Adrenal gland (tissue), 9 donors: ENCODE measurements at regions not wholly inside any gene's neighbourhood (a gene's known extent, or its start where the extent isn't known, plus 50 kb on each side); places are given as distances from the start of the nearest gene placed in this dataset.

Experiments
- DNase-seq, 7 donors: peaks; one replicate each; pipeline ENCODE4 v3.0.0-alpha.2; 2019 to 2020
- H3K27ac ChIP-seq, 5 donors: fragments of 200-600 bp; sonication (generic) in 4 of 5; 1 replicate in 3 of 5; 2 replicates in 2 of 5; pipeline versions ENCODE4 v1.5.1 to v1.8.0; 2016 to 2020; ENCODE audit warnings: mild to moderate bottlenecking in 1 of 5
- H3K27me3 ChIP-seq: fragments of 200-600 bp; 2 replicates; pipeline ENCODE4 v1.8.0; 2021
- H3K36me3 ChIP-seq, 2 donors: fragments of 200-600 bp; replicated peaks in 1 of 2; 1 replicate in 1 of 2; 2 replicates in 1 of 2; pipeline versions ENCODE4 v1.5.1 to v1.8.0; 2018 to 2022
- H3K4me1 ChIP-seq, 2 donors: fragments of 200-600 bp; replicated peaks in 1 of 2; 1 replicate in 1 of 2; 2 replicates in 1 of 2; pipeline versions ENCODE4 v1.5.1 to v1.8.0; 2018 to 2021
- H3K4me3 ChIP-seq, 4 donors: fragments of 200-600 bp; sonication (generic) in 3 of 4; one replicate each; pipeline ENCODE4 v1.5.1; 2016 to 2018
- H3K9me3 ChIP-seq, 3 donors: fragments of 200-600 bp; sonication (generic) in 1 of 3; replicated peaks in 1 of 3; 1 replicate in 2 of 3; 2 replicates in 1 of 3; pipeline versions ENCODE4 v1.5.1 to v1.8.0; 2016 to 2021
- POLR2A ChIP-seq, 2 donors: fragments of 450-650 bp; IDR thresholded peaks; one replicate each; pipeline ENCODE4 v1.6.1; 2017; ENCODE audit warnings: antibody characterized with exemption in 2 of 2, mild to moderate bottlenecking in 2 of 2, moderate library complexity in 1 of 2
- WGBS, 4 donors: extraction: QIAGEN DNeasy Blood & Tissue Kit in 2 of 4; methylation state at CpG; one replicate each; pipeline versions ENCODE4 v1.1.5 to v1.1.7; 2013 to 2017; 5-methylcytosine and 5-hydroxymethylcytosine counted together
- intact Hi-C, 2 donors: fragments of 100-400 bp; cut with DNase I; formaldehyde crosslinking; loops; one replicate each; pipeline versions ENCODE4 v1.14.1 to v1.15.0; 2022 to 2023
- TF ChIP-seq, protein P1 (sequence below), 6 experiments: fragments of 450-650 bp in 4 of 6; fragments of 200-600 bp in 2 of 6; sonication (generic) in 1 of 6; IDR thresholded peaks; 1 replicate in 5 of 6; 2 replicates in 1 of 6; pipeline versions ENCODE4 v1.5.1 to v1.8.0; 2016 to 2021; ENCODE audit warnings: antibody characterized with exemption in 6 of 6, mild to moderate bottlenecking in 2 of 6, moderate library complexity in 1 of 6
- donor health status: healthy with polysubstance abuse.
- donor health status: Bipolar disorder and iron deficiency.
- donor health status: DM: yes; HTN: yes; CAD: no.
- donor health status: DM: no; HTN: no; CAD: no.
- donor health status: DM: no; HTN: no; CAD: no.

DNA sequence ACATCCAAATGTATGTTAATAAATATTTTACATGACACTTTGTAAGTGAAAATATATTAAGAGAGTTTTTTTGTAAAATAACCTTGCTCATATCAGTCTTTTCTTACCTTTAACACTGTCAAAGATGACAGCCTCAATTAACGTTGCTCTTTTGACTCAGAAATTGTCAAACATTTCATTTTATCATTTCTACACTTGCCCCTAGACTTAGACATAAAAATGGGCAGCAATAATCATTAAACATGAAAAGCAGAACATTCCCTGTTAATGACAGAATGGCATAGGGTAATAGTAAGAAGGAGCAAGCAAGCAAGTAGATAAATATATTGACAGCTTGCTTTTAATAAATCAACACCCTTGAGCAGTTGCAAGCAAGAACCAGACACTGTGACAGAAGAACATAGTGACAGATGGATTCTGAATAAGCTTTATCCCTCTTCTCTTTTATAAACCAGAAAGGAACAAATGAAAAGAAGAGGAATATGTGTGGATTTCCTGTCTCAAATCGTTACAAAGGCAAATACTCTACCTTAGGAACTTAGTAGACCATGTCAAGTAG lies 796.0 kb upstream of the CHD1 start:
- H3K4me1 ChIP-seq, result no peaks in the 10 kb centered on the region
- WGBS, 4 donors, result 46 to 55% (median 49%) methylated on average over 2 of the region's 2 CpGs
- DNase-seq, result no peak
- intact Hi-C loops, result no loop called here
- H3K36me3 ChIP-seq, result no peaks in the 10 kb centered on the region
- H3K9me3 ChIP-seq, result no peaks in the 10 kb centered on the region
- no peak overlapping the region for H3K4me3 ChIP-seq
- TF ChIP-seq POLR2A (IDR thresholded peaks at IDR 0.05), result no peak
- TF ChIP-seq, protein P1, sequence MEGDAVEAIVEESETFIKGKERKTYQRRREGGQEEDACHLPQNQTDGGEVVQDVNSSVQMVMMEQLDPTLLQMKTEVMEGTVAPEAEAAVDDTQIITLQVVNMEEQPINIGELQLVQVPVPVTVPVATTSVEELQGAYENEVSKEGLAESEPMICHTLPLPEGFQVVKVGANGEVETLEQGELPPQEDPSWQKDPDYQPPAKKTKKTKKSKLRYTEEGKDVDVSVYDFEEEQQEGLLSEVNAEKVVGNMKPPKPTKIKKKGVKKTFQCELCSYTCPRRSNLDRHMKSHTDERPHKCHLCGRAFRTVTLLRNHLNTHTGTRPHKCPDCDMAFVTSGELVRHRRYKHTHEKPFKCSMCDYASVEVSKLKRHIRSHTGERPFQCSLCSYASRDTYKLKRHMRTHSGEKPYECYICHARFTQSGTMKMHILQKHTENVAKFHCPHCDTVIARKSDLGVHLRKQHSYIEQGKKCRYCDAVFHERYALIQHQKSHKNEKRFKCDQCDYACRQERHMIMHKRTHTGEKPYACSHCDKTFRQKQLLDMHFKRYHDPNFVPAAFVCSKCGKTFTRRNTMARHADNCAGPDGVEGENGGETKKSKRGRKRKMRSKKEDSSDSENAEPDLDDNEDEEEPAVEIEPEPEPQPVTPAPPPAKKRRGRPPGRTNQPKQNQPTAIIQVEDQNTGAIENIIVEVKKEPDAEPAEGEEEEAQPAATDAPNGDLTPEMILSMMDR (IDR thresholded peaks at IDR 0.05), result no peak
- H3K27me3 ChIP-seq, result no peaks in the 10 kb centered on the region
- H3K27ac ChIP-seq, result no peak overlapping the region

DNA sequence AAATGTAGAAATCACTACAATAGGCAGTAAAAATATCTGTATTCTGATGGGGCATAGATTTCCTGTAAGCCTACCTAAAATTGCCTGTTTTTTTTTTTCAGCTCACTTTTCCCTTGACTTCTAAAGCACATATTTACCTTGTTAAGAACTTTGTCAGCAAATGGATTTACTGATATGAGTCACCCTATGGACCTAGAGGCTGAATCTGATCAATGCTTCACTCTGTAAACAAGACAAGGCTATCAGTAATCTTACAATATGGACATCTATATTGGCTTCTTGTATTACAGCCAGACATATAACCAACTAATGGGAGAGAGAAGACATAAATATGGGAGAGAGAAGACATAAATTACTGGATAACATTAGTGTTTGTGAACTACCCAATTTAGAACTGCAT lies 792.7 kb upstream of the CHD1 start:
- Histone ChIP-seq H3K9me3 (no peaks in the 10 kb centered on the region), H3K27ac (no peak overlapping the region), H3K27me3 (no peaks in the 10 kb centered on the region), H3K4me3 (no peak overlapping the region), H3K4me1 (no peaks in the 10 kb centered on the region), H3K36me3 (no peaks in the 10 kb centered on the region)
- intact Hi-C loops, result no loop called here
- DNase-seq, result no peak
- no peak for TF ChIP-seq POLR2A (IDR thresholded peaks at IDR 0.05)
- TF ChIP-seq, protein P1 (IDR thresholded peaks at IDR 0.05), result no peak

DNA sequence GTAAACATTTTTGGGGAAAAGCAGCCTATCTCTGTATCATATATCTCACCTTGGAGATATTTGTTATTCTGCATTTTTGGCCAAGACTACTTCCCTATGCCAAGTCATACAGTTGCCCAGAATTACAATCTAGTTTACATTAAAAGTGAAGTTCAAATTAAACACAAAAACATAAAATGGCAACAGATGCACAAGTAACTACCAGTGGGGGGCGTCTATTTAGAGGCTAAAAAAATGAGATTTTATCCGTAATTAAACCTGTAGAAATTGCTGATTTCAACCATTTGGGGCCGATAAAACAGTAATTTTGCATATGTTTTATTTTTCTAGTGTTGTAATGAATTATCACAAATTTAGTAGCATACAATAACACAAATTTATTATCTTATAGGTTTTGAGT lies 787.1 kb upstream of the CHD1 start:
- WGBS, 4 donors, result 68 to 77% (median 72%) methylated on average over 3 of the region's 3 CpGs
- Histone ChIP-seq H3K27me3 (no peaks in the 10 kb centered on the region), H3K4me1 (no peaks in the 10 kb centered on the region), H3K4me3 (no peak overlapping the region), H3K9me3 (no peaks in the 10 kb centered on the region), H3K36me3 (no peaks in the 10 kb centered on the region), H3K27ac (no peak overlapping the region)
- intact Hi-C loops, result no loop called here
- TF ChIP-seq, protein P1 (IDR thresholded peaks at IDR 0.05), result no peak
- TF ChIP-seq POLR2A (IDR thresholded peaks at IDR 0.05), result no peak
- DNase-seq, result no peak

DNA sequence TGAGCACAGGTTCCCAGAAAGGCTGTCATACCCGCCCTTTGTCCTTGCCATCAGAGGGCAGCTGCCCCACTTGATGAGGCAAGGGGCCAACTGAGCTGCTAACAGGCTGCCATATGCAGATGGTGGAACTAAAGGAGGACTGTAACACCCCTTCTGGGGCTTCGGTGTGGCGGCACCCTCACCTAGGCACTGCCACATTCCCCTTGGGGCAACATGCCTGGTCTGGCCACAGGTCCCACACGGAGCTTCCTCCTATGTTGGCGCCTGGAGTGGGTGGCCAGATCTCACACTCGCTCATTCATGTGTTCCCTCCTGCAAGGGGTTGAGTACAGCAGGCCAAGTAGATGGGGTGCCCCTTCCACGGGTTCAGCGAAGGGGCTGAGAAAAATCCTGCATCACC lies 777.4 kb upstream of the CHD1 start:
- Histone ChIP-seq H3K36me3 (no peaks in the 10 kb centered on the region), H3K27ac (no peak overlapping the region), H3K4me3 (no peak overlapping the region), H3K27me3 (no peaks in the 10 kb centered on the region), H3K9me3 (no peaks in the 10 kb centered on the region), H3K4me1 (no peaks in the 10 kb centered on the region)
- TF ChIP-seq, protein P1 (IDR thresholded peaks at IDR 0.05), result no peak
- no peak for TF ChIP-seq POLR2A (IDR thresholded peaks at IDR 0.05)
- WGBS, 4 donors, result 82 to 92% (median 87%) methylated on average over 8 of the region's 8 CpGs
- intact Hi-C loops, result no loop called here
- DNase-seq, result no peak
